ENCODE measurements at regions not wholly inside any gene's neighbourhood (a gene's known extent, or its start where the extent isn't known, plus 50 kb on each side); places are given as distances from the start of the nearest gene placed in this dataset.

DNA sequence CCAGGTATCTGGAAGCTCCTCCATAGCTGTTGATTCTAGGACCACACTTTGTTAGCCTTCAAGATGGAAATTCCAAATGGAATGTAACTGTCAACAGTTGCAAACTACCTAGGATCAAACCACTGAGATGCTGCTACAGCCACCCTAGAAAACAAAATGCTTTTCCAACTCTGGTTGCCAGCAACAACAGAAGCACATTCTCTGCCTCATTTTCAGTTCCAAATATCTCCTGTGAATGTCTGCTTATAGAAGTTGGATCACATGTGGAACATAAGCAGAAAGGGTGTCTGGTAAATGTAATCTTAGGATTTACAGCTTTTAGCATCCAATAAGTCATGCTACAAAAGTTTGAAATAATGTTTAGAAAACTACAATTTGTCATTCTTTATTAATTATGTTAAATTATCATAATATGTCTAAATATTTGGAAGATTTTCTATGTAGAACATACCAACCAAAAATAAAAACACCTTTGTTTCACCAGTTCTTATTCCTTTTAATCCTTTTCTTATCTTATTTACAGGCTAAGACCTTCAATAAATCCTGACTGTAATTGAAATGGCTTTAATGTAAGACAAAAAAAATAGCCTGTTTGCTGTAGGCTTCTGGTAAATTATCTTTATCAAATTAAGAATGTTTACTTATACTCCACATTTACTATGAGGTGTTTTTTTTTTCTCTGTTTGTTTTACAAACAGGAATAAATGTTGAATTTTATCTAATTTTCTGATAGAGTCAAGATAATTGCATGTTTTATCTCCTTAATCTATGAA is 687.1 kb downstream of the IGSF11 start:
- no peak for ATAC-seq
- Mint-ChIP-seq H3K4me1 (no peaks in the 10 kb centered on the region), H3K27ac (no peak overlapping the region), H3K4me3 (no peak overlapping the region), H3K27me3 (no peaks in the 10 kb centered on the region), H3K36me3 (ENCODE audit: low read depth) (no peaks in the 10 kb centered on the region)
- no peak for DNase-seq
- no peaks in the 10 kb centered on the region for H3K9me3 ChIP-seq (ENCODE audit: control insufficient read depth, low read length, poor library complexity, severe bottlenecking)

DNA sequence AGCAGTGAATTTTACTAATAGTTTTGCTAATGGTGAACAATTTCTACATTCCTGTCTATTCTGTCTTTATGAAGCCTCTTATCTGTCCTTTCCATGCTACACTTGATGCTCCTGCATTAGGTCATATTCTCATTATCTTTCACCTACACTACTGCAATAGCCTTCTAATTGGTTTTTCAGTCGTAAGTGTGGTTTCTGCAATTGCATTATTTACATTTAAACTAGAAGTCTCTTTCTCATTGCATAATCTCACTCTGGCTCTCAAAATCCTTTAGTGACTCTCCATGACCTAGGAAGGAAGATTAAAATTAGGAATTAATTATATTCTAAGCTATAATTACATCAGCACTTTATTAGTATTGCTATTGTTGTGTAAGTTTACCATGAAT is 686.5 kb downstream of the IGSF11 start:
- no peak overlapping the region for H3K4me3 Mint-ChIP-seq
- H3K9me3 ChIP-seq (ENCODE audit: control insufficient read depth, low read length, poor library complexity, severe bottlenecking) = peaks cover under 1% of the 10 kb centered on the region
- no peak overlapping the region for H3K27ac Mint-ChIP-seq
- no peaks in the 10 kb centered on the region for H3K27me3 Mint-ChIP-seq
- H3K36me3 Mint-ChIP-seq (ENCODE audit: low read depth) = no peaks in the 10 kb centered on the region
- no peak for ATAC-seq
- DNase-seq = no peak
- H3K4me1 Mint-ChIP-seq = no peaks in the 10 kb centered on the region

DNA sequence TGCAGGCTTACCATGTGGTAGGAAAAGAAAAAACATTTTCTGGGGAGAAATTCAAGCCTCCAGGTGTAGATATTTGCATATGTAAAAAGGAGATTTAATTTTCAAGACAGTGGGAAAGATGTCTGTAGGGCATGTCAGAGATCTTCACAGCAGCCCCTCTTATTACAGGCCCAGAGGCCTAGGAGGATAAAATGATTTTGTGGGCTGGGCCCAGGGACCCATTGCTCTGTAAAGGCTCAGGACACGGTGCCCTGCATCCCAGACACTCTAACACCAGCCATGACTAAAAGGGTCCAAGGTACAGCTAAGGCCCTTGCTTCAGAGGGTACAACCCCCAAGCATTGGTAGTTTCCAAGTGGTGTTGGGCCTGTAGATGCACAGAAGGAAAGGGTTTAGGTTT is 680.1 kb downstream of the IGSF11 start:
- H3K27ac Mint-ChIP-seq = no peak overlapping the region
- no peak for ATAC-seq

DNA sequence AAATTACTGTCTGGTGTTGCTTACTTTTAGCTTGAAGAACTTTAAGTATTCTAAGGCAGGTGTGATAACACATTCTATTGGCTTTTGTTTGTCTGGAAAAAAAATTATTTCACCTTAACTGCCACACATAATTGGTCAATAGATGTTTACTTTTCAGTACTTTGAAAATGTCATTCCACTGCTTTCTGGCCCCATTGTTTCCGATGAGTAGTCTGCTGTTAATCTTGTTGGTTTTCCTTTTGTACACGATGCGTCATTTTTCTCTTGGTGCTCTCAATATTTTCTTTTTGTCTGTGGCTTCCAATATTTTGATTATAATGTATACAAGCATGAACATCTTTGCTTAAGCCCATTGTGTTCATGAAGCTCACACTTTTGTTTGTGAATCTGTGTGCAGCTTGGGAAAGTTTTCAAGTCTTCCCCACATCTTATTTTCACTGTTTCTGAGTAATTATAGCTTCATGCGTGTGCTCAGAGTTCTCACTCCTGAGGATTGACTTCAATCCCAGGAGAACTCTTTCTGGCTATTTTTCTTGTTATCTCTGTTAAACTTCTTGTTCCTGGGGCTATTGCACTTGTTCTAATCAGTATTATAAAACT is 664.7 kb downstream of the IGSF11 start:
- H3K4me3 Mint-ChIP-seq = no peak overlapping the region
- no peaks in the 10 kb centered on the region for H3K36me3 Mint-ChIP-seq (ENCODE audit: low read depth)
- H3K9me3 ChIP-seq (ENCODE audit: control insufficient read depth, low read length, poor library complexity, severe bottlenecking) = no peaks in the 10 kb centered on the region
- no peaks in the 10 kb centered on the region for H3K27me3 Mint-ChIP-seq
- ATAC-seq (no peak), DNase-seq (no peak)
- no peak overlapping the region for H3K27ac Mint-ChIP-seq
- H3K4me1 Mint-ChIP-seq = no peaks in the 10 kb centered on the region

More for the DNA sequence above, 680.1 kb downstream of the IGSF11 start:
- Mint-ChIP-seq H3K36me3 (ENCODE audit: low read depth) (no peaks in the 10 kb centered on the region), H3K27me3 (no peaks in the 10 kb centered on the region), H3K4me1 (no peaks in the 10 kb centered on the region), H3K4me3 (no peak overlapping the region)
- DNase-seq = no peak
- H3K9me3 ChIP-seq (ENCODE audit: control insufficient read depth, low read length, poor library complexity, severe bottlenecking) = peaks cover 3% of the 10 kb centered on the region

DNA sequence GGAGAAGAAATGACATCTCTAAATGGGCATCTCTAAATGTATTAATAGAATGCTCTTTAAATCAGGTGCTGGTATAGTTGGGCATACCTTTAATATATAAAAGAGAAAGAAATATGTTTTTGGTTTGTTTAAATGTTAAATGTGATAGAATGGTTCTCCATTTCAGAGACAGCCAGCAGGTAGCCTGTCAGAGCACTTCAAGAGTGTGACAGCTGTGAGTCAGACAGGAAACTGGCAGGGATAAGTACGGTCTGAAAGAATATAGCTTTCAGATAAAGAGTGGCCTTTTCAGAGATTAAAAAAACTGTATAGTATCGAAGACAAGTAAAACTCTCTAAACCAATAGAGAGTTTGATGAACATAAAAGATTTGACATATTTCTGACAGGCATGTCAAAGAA is 654.1 kb downstream of the IGSF11 start:
- no peaks in the 10 kb centered on the region for H3K36me3 Mint-ChIP-seq (ENCODE audit: low read depth)
- no peaks in the 10 kb centered on the region for H3K27me3 Mint-ChIP-seq
- DNase-seq (no peak), ATAC-seq (no peak)
- H3K9me3 ChIP-seq (ENCODE audit: control insufficient read depth, low read length, poor library complexity, severe bottlenecking) = no peaks in the 10 kb centered on the region
- no peaks in the 10 kb centered on the region for H3K4me1 Mint-ChIP-seq
- H3K4me3 Mint-ChIP-seq = no peak overlapping the region
- no peak overlapping the region for H3K27ac Mint-ChIP-seq

DNA sequence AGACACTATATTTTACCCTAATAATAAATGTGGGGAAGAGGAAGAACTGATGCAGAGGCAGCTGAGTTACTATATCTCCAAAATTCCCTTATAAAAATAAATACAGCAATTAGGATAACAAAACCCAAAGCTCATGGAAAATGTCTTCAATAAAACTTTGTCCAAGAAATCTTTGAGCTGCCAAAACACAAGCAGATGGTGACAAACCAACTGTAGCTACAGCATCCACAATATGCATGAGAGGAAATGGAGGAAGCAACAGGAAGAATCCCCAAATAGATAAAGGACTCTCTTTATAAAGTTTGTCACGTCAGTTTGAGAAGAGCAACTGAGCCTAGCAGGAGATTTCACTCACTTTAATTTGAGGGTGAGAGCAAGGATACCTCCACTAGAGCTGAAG is 638.2 kb downstream of the IGSF11 start:
- DNase-seq (no peak), ATAC-seq (no peak)
- no peaks in the 10 kb centered on the region for H3K4me1 Mint-ChIP-seq
- H3K9me3 ChIP-seq (ENCODE audit: control insufficient read depth, low read length, poor library complexity, severe bottlenecking) = no peaks in the 10 kb centered on the region
- H3K36me3 Mint-ChIP-seq (ENCODE audit: low read depth) = no peaks in the 10 kb centered on the region
- no peak overlapping the region for H3K4me3 Mint-ChIP-seq
- H3K27me3 Mint-ChIP-seq = no peaks in the 10 kb centered on the region
- no peak overlapping the region for H3K27ac Mint-ChIP-seq

DNA sequence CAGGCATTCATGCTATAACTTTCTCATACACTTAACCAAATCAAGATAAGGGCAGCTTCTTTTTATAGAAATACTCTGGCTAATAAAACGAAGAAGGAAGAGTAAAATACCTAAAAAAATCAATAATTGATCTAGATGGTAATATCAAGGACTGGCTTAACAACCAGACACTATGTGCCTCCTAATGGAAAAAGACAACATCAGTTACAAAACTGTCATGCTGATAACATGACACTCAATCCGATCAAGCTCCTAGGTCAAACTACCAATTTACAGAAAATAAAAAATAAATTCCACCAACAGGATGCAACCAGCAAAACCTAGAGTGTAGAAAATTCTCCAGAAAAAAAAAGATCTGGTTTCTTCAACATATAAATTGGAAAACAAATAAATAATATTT is 634.6 kb downstream of the IGSF11 start:
- no peak overlapping the region for H3K4me3 Mint-ChIP-seq
- H3K36me3 Mint-ChIP-seq (ENCODE audit: low read depth) = no peaks in the 10 kb centered on the region
- H3K9me3 ChIP-seq (ENCODE audit: control insufficient read depth, low read length, poor library complexity, severe bottlenecking) = no peaks in the 10 kb centered on the region
- ATAC-seq (no peak), DNase-seq (no peak)
- H3K27ac Mint-ChIP-seq = no peak overlapping the region
- H3K27me3 Mint-ChIP-seq = no peaks in the 10 kb centered on the region
- no peaks in the 10 kb centered on the region for H3K4me1 Mint-ChIP-seq

DNA sequence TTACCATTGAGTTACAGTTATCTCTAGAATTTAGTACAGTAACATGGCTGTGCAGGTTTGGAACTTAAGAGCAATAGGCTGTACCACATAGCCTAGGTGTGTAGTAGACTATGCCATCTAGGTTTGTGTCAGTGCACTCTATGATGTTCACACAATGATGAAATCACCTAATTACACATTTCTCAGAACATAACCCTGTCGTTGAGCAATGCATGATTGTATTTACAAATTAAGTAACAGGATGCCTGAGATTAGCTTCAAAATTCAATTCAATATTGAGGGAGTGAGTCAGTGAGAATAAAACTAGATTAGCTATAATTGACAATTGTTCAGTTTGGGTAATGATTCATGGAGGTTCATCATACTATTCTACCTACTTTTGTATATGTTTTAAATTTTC is 633.8 kb downstream of the IGSF11 start:
- Mint-ChIP-seq H3K36me3 (ENCODE audit: low read depth) (no peaks in the 10 kb centered on the region), H3K4me1 (no peaks in the 10 kb centered on the region), H3K27me3 (no peaks in the 10 kb centered on the region), H3K4me3 (no peak overlapping the region), H3K27ac (no peak overlapping the region)
- DNase-seq (no peak), ATAC-seq (no peak)
- H3K9me3 ChIP-seq (ENCODE audit: control insufficient read depth, low read length, poor library complexity, severe bottlenecking) = no peaks in the 10 kb centered on the region

DNA sequence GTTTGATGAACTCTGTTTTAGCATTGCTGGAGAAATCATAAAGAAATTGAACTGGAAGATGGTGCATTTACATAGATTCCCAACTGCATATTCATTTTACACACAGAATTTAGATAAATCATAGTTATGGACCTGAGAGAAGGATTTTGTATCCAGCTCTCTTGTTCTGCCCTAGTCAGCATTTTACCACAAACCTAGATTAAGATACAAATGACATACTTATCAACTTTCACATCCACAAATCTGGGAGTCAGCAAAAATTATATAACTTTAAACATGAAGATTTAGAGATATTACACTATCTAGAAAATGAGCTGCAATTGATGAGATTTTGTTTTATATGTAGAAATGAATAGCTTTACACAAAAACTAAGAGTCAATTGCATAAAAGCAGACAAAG is 632.8 kb downstream of the IGSF11 start:
- Mint-ChIP-seq H3K36me3 (ENCODE audit: low read depth) (no peaks in the 10 kb centered on the region), H3K27ac (no peak overlapping the region), H3K4me1 (no peaks in the 10 kb centered on the region), H3K27me3 (no peaks in the 10 kb centered on the region), H3K4me3 (no peak overlapping the region)
- DNase-seq = no peak
- no peaks in the 10 kb centered on the region for H3K9me3 ChIP-seq (ENCODE audit: control insufficient read depth, low read length, poor library complexity, severe bottlenecking)
- no peak for ATAC-seq

DNA sequence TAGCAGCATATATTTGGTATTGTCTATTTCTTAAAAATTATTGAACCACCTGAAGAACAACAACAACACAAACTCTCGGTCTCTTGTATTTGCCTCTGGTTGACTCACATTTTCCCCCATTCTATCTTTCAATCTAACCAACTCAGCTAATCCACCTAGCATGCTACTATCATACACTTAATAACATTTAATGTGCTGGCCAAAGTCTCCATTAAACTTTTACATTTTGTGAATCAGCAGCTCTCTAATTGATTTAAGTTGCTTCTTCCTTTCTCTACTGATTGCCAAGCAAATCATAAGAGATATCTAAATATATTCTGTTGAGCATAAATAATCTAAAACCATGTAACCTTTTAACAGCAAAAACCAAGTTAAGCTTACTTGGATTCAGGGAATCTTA is 631.7 kb downstream of the IGSF11 start:
- ATAC-seq (no peak), DNase-seq (no peak)
- Mint-ChIP-seq H3K4me1 (no peaks in the 10 kb centered on the region), H3K27ac (no peak overlapping the region), H3K36me3 (ENCODE audit: low read depth) (no peaks in the 10 kb centered on the region), H3K4me3 (no peak overlapping the region), H3K27me3 (no peaks in the 10 kb centered on the region)
- H3K9me3 ChIP-seq (ENCODE audit: control insufficient read depth, low read length, poor library complexity, severe bottlenecking) = no peaks in the 10 kb centered on the region

DNA sequence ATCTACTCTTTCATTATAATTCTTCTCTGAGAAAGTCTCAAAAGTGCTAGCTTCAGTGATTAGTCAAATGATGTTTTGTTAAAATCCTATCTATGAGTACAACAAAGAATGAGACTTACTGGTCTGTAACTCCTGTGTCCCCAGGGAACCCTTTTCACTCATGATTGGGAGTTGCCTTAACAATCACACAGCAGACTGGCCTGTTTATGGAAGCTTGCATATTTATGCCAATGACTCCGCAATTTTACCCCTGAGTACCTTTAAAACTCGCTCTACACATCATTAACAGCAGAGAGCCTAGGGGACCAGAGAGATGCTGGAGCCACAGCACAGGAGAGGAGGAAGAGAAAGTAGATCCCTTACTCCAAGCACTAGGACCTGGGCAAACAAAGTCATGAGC is 628.1 kb downstream of the IGSF11 start:
- Mint-ChIP-seq H3K27me3 (no peaks in the 10 kb centered on the region), H3K4me3 (no peak overlapping the region), H3K4me1 (no peaks in the 10 kb centered on the region), H3K27ac (no peak overlapping the region), H3K36me3 (ENCODE audit: low read depth) (no peaks in the 10 kb centered on the region)
- ATAC-seq = no peak
- no peaks in the 10 kb centered on the region for H3K9me3 ChIP-seq (ENCODE audit: control insufficient read depth, low read length, poor library complexity, severe bottlenecking)
- DNase-seq = no peak

DNA sequence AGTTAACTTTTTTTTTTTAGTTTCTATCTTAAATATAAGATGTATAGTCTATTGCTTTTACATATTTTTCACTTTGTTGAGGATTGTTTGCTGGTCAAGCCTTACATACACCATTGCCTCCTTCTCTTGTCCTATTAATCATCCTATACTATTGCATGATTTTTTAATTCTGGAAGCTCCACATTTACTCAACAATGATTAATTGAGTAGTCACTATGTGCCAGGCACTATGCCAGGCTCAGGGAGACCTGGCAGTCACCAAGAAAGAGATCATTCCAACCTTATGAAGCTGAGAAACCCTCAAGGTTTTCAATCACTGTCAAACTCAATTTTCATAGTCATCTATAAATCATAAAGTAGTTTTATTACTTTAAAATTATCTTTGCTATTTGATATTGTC is 626.2 kb downstream of the IGSF11 start:
- H3K27ac Mint-ChIP-seq = no peak overlapping the region
- DNase-seq = no peak
- H3K4me3 Mint-ChIP-seq = no peak overlapping the region
- H3K9me3 ChIP-seq (ENCODE audit: control insufficient read depth, low read length, poor library complexity, severe bottlenecking) = no peaks in the 10 kb centered on the region
- no peaks in the 10 kb centered on the region for H3K36me3 Mint-ChIP-seq (ENCODE audit: low read depth)
- ATAC-seq = no peak
- no peaks in the 10 kb centered on the region for H3K4me1 Mint-ChIP-seq
- H3K27me3 Mint-ChIP-seq = no peaks in the 10 kb centered on the region

DNA sequence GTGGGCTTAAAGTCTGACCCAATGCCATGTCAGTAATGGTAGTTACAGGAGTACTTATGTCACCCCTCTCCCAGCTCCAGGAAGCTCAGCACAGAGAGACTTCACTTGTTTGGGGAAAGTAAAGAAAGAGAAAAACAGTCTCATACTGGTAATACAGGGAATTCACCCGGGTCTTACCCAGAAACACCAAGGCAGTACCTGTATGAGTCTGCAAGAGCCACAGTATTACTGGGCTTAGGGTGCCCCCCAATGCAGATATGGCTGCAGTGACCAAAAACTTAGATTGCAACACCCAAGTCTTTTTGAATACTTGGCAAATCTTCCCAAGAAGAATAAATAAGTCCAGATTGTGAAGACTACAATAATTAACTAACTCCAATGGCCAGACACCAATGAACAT is 622.1 kb downstream of the IGSF11 start:
- ATAC-seq (no peak), DNase-seq (no peak)
- no peak overlapping the region for H3K27ac Mint-ChIP-seq
- no peaks in the 10 kb centered on the region for H3K4me1 Mint-ChIP-seq
- H3K27me3 Mint-ChIP-seq = no peaks in the 10 kb centered on the region
- no peak overlapping the region for H3K4me3 Mint-ChIP-seq
- no peaks in the 10 kb centered on the region for H3K9me3 ChIP-seq (ENCODE audit: control insufficient read depth, low read length, poor library complexity, severe bottlenecking)
- H3K36me3 Mint-ChIP-seq (ENCODE audit: low read depth) = no peaks in the 10 kb centered on the region

DNA sequence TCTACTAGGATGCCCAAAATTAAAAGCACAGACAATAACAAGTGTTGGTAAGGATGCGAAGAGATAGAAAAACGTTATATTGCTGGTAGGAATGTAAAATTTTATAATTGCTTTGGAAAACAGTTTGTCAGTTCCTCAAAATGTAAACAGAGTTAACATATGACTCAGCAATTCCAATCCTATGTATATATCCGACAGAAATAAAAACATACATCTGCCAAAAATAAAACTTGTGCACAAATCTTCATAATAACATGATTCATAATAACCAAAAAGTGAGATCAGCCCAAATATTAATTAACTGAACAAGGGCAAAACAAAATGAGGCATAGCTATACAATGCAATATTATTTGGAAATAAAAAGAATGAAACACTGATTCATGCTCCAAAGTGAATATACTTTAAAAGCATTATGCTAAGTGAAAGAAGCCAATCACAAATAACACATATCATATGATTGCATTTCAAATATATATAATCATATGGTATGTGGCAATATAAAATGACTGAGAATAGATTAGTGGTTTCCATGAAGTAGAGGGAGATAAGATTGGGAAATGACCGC is 609.3 kb downstream of the IGSF11 start:
- H3K27ac Mint-ChIP-seq = no peak overlapping the region
- H3K36me3 Mint-ChIP-seq (ENCODE audit: low read depth) = no peaks in the 10 kb centered on the region
- no peaks in the 10 kb centered on the region for H3K4me1 Mint-ChIP-seq
- ATAC-seq (no peak), DNase-seq (no peak)
- H3K27me3 Mint-ChIP-seq = no peaks in the 10 kb centered on the region
- H3K9me3 ChIP-seq (ENCODE audit: control insufficient read depth, low read length, poor library complexity, severe bottlenecking) = no peaks in the 10 kb centered on the region
- no peak overlapping the region for H3K4me3 Mint-ChIP-seq
